ENCODE measurements at regions not wholly inside any gene's neighbourhood (a gene's known extent, or its start where the extent isn't known, plus 50 kb on each side); places are given as distances from the start of the nearest gene placed in this dataset.

- DNase-seq: no peak
- Histone ChIP-seq H3K9me3 (no peaks in the 10 kb centered on the region), H3K36me3 (ENCODE audit: low read depth) (no peaks in the 10 kb centered on the region), H3K4me3 (no peak overlapping the region), H3K4me1 (ENCODE audit: low read depth) (no peaks in the 10 kb centered on the region)
- intact Hi-C loops (cut with DNase I, micrococcal nuclease): no loop called here
- TF ChIP-seq CTCF (IDR thresholded peaks at IDR 0.05): no peak
- ATAC-seq: no peak
Measured at GRCh38 chr6:105458551-105458950, 55.7 kb upstream of the PREP start.

- no peak for DNase-seq
- no peak for TF ChIP-seq CTCF (IDR thresholded peaks at IDR 0.05)
- no peaks in the 10 kb centered on the region for H3K9me3 ChIP-seq
- ATAC-seq: no peak
- intact Hi-C loops (cut with DNase I, micrococcal nuclease): no loop called here
- no peaks in the 10 kb centered on the region for H3K36me3 ChIP-seq (ENCODE audit: low read depth)
- H3K4me3 ChIP-seq: no peak overlapping the region
- no peaks in the 10 kb centered on the region for H3K4me1 ChIP-seq (ENCODE audit: low read depth)
Measured at GRCh38 chr6:105458084-105458483, 55.2 kb upstream of the PREP start.

- no peaks in the 10 kb centered on the region for H3K36me3 ChIP-seq (ENCODE audit: low read depth)
- TF ChIP-seq CTCF (IDR thresholded peaks at IDR 0.05): no peak
- ATAC-seq: no peak
- no peaks in the 10 kb centered on the region for H3K4me1 ChIP-seq (ENCODE audit: low read depth)
- DNase-seq: no peak
- no peak overlapping the region for H3K4me3 ChIP-seq
- intact Hi-C loops (cut with DNase I, micrococcal nuclease): no loop called here
- H3K9me3 ChIP-seq: no peaks in the 10 kb centered on the region
Measured at GRCh38 chr6:105453968-105454367, 51.1 kb upstream of the PREP start.

GRCh38 chr6:105452924-105453756 lies 50.3 kb upstream of the PREP start:
- intact Hi-C loops (cut with DNase I, micrococcal nuclease): no loop called here
- DNase-seq (peak in 1 of 3 donors; percentile 9), ATAC-seq (peak; percentile 73)

More at GRCh38 chr6:105452924-105453756, 50.3 kb upstream of the PREP start:
- H3K4me3 ChIP-seq: no peak overlapping the region
- no peaks in the 10 kb centered on the region for H3K9me3 ChIP-seq
- no peaks in the 10 kb centered on the region for H3K4me1 ChIP-seq (ENCODE audit: low read depth)
- no peak for TF ChIP-seq CTCF (IDR thresholded peaks at IDR 0.05)
- H3K36me3 ChIP-seq (ENCODE audit: low read depth): no peaks in the 10 kb centered on the region

All from mucosa of descending colon (tissue), 3 donors.